HUES64 (cell line): ENCODE measurements at regions not wholly inside any gene's neighbourhood (a gene's known extent, or its start where the extent isn't known, plus 50 kb on each side); places are given as distances from the start of the nearest gene placed in this dataset.
"Not testable (repeated sequence)": the region's sequence is repeated elsewhere in the genome, so short reads cannot be mapped to it uniquely, and the experiment has no call there.

Experiments used
- H3K27ac ChIP-seq: 2 replicates; pipeline ENCODE4 v1.7.0; 2013; ENCODE audit warnings: low read depth, low read length, inconsistent platforms
- H3K27me3 ChIP-seq: 2 replicates; pipeline ENCODE4 v1.6.1; 2013; ENCODE audit warnings: mild to moderate bottlenecking, low read length; ENCODE audit not compliant: insufficient read depth
- H3K36me3 ChIP-seq: 2 replicates; pipeline ENCODE4 v1.6.1; 2013; ENCODE audit warnings: mild to moderate bottlenecking, low read length; ENCODE audit not compliant: insufficient read depth
- H3K4me1 ChIP-seq: 2 replicates; pipeline ENCODE4 v1.6.1; 2013; ENCODE audit warnings: mild to moderate bottlenecking, low read length, moderate library complexity; ENCODE audit not compliant: insufficient read depth
- H3K4me3 ChIP-seq: 2 replicates; pipeline ENCODE4 v1.5.1; 2013; ENCODE audit warnings: mild to moderate bottlenecking, low read length, moderate library complexity
- H3K9ac ChIP-seq: 2 replicates; pipeline ENCODE4 v1.6.1; 2013; ENCODE audit warnings: mild to moderate bottlenecking, low read depth, low read length
- H3K9me3 ChIP-seq: 2 replicates; pipeline ENCODE4 v1.6.1; 2013; ENCODE audit warnings: low read depth, low read length; ENCODE audit not compliant: insufficient read depth
- WGBS: fragments of 150-250, 120-280 bp; methylation state at CpG from one replicate; pipeline ENCODE4 v1.1.7; 2013; ENCODE audit warnings: missing lambda C conversion rate; 5-methylcytosine and 5-hydroxymethylcytosine counted together

GRCh38 chr5:12624776-12625560 is 720.7 kb upstream of the CTNND2 start:
- Histone ChIP-seq H3K27ac (peak overlapping the region; percentile 92), H3K36me3 (no peaks in the 10 kb centered on the region; the same call in 1 of the 2 replicates), H3K27me3 (no peaks in the 10 kb centered on the region), H3K9ac (peak overlapping the region; percentile 51), H3K4me3 (peak overlapping the region; percentile 51), H3K4me1 (peaks cover 33% of the 10 kb centered on the region), H3K9me3 (no peaks in the 10 kb centered on the region)
- WGBS = 90% methylated on average over 4 of the region's 4 CpGs

- Histone ChIP-seq H3K4me3 (no peak overlapping the region), H3K9ac (peak overlapping the region; percentile 28; the same call in 1 of the 2 replicates)
These were observed 719.2 kb upstream of the CTNND2 start for GRCh38 chr5:12623408-12623807.

GRCh38 chr5:12616093-12616492 is 711.8 kb upstream of the CTNND2 start:
- Histone ChIP-seq H3K27ac (no peak overlapping the region), H3K4me3 (no peak overlapping the region), H3K27me3 (no peaks in the 10 kb centered on the region), H3K9ac (no peak overlapping the region), H3K36me3 (no peaks in the 10 kb centered on the region), H3K4me1 (peaks cover 7% of the 10 kb centered on the region; the same call in 1 of the 2 replicates), H3K9me3 (peaks cover 15% of the 10 kb centered on the region; the same call in 1 of the 2 replicates)
- WGBS = 94% methylated on average over 4 of the region's 4 CpGs

More at GRCh38 chr5:12623408-12623807, 719.2 kb upstream of the CTNND2 start:
- WGBS = 32% methylated on average over 1 of the region's 1 CpG
- H3K4me1 ChIP-seq = peaks cover 33% of the 10 kb centered on the region
- no peaks in the 10 kb centered on the region for H3K27me3 ChIP-seq
- no peaks in the 10 kb centered on the region for H3K9me3 ChIP-seq
- H3K36me3 ChIP-seq = no peaks in the 10 kb centered on the region
- H3K27ac ChIP-seq = peak overlapping the region; percentile 92

GRCh38 chr5:12615141-12615820 is 711.0 kb upstream of the CTNND2 start:
- Histone ChIP-seq H3K4me3 (no peak overlapping the region), H3K9ac (no peak overlapping the region), H3K9me3 (peaks cover 17% of the 10 kb centered on the region; the same call in 1 of the 2 replicates), H3K4me1 (peaks cover 7% of the 10 kb centered on the region; the same call in 1 of the 2 replicates), H3K36me3 (no peaks in the 10 kb centered on the region), H3K27me3 (no peaks in the 10 kb centered on the region), H3K27ac (no peak overlapping the region)
- 93% methylated on average over 3 of the region's 3 CpGs for WGBS

- Histone ChIP-seq H3K4me3 (no peak overlapping the region), H3K4me1 (peaks cover 7% of the 10 kb centered on the region; the same call in 1 of the 2 replicates), H3K27me3 (no peaks in the 10 kb centered on the region), H3K9me3 (peaks cover 17% of the 10 kb centered on the region; the same call in 1 of the 2 replicates), H3K27ac (no peak overlapping the region), H3K9ac (no peak overlapping the region), H3K36me3 (no peaks in the 10 kb centered on the region)
- 94% methylated on average over 1 of the region's 1 CpG for WGBS
These were observed 710.4 kb upstream of the CTNND2 start for GRCh38 chr5:12614608-12615007.

- no peak overlapping the region for H3K9ac ChIP-seq
- H3K27ac ChIP-seq = no peak overlapping the region
- no peak overlapping the region for H3K4me3 ChIP-seq
- H3K9me3 ChIP-seq = peaks cover 13% of the 10 kb centered on the region; the same call in 1 of the 2 replicates
- peaks cover 7% of the 10 kb centered on the region; the same call in 1 of the 2 replicates for H3K4me1 ChIP-seq
- no peaks in the 10 kb centered on the region for H3K27me3 ChIP-seq
- H3K36me3 ChIP-seq = no peaks in the 10 kb centered on the region
These were observed 706.9 kb upstream of the CTNND2 start for GRCh38 chr5:12611132-12611531.

- WGBS = 50% methylated on average over 2 of the region's 2 CpGs
- H3K27ac ChIP-seq, H3K4me3 ChIP-seq, H3K27me3 ChIP-seq, H3K36me3 ChIP-seq, H3K4me1 ChIP-seq, H3K9ac ChIP-seq: not testable (repeated sequence)
- peaks cover 13% of the 10 kb centered on the region; the same call in 1 of the 2 replicates for H3K9me3 ChIP-seq
These were observed 703.6 kb upstream of the CTNND2 start for GRCh38 chr5:12607817-12608216.

GRCh38 chr5:12592228-12592627 is 688.0 kb upstream of the CTNND2 start:
- 92% methylated on average over 3 of the region's 3 CpGs for whole genome bisulfite sequencing
- no peaks in the 10 kb centered on the region for H3K9me3 ChIP-seq

GRCh38 chr5:12586406-12586805 is 682.2 kb upstream of the CTNND2 start:
- Histone ChIP-seq H3K9ac (no peak overlapping the region), H3K9me3 (no peaks in the 10 kb centered on the region), H3K36me3 (no peaks in the 10 kb centered on the region), H3K4me3 (no peak overlapping the region), H3K4me1 (no peaks in the 10 kb centered on the region), H3K27ac (no peak overlapping the region), H3K27me3 (no peaks in the 10 kb centered on the region)

More at GRCh38 chr5:12592228-12592627, 688.0 kb upstream of the CTNND2 start:
- no peak overlapping the region for H3K4me3 ChIP-seq
- H3K36me3 ChIP-seq = no peaks in the 10 kb centered on the region
- no peak overlapping the region for H3K9ac ChIP-seq
- H3K4me1 ChIP-seq = no peaks in the 10 kb centered on the region
- H3K27ac ChIP-seq = no peak overlapping the region
- no peaks in the 10 kb centered on the region for H3K27me3 ChIP-seq

- not testable (repeated sequence) for H3K4me3 ChIP-seq, H3K27ac ChIP-seq, H3K36me3 ChIP-seq, H3K27me3 ChIP-seq, H3K9ac ChIP-seq, H3K9me3 ChIP-seq, H3K4me1 ChIP-seq
- WGBS = 93% methylated on average over 13 of the region's 13 CpGs
These were observed 674.6 kb upstream of the CTNND2 start for GRCh38 chr5:12578803-12579202.

- not testable (repeated sequence) for H3K9me3 ChIP-seq, H3K36me3 ChIP-seq, H3K4me1 ChIP-seq, H3K4me3 ChIP-seq, H3K27ac ChIP-seq, H3K9ac ChIP-seq, H3K27me3 ChIP-seq
- WGBS = 87% methylated on average over 1 of the region's 1 CpG
These were observed 672.7 kb upstream of the CTNND2 start for GRCh38 chr5:12576953-12577352.
